T47D (cell line): ENCODE measurements at regions not wholly inside any gene's neighbourhood (a gene's known extent, or its start where the extent isn't known, plus 50 kb on each side); places are given as distances from the start of the nearest gene placed in this dataset.

Experiments used
- DNase-seq, 2 experiments: peaks; one replicate each; pipeline versions ENCODE4 v3.0.0 to v3.0.0-alpha.2; 2011 to 2012; ENCODE audit warnings: low read depth in 1 of 2, low spot score in 1 of 2
- JUND ChIP-seq: IDR thresholded peaks from 2 replicates; pipeline ENCODE4 v1.6.1; 2012; ENCODE audit warnings: low read depth
- in situ Hi-C: cut with HindIII; loops from 2 replicates; pipeline ENCODE4 v1.10.0; 2016; ENCODE audit warnings: low sequenced_read_pairs, low pct_unique_long_range_greater_than_20kb

- DNase-seq, result no peak
- TF ChIP-seq JUND, result no peak
- in situ Hi-C loops, result no loop called here
Observed at GRCh38 chr9:79120533-79120932, 451.2 kb upstream of the TLE4 start.

GRCh38 chr9:79120941-79121340 is 450.8 kb upstream of the TLE4 start:
- no peak for DNase-seq
- in situ Hi-C loops, result no loop called here
- no peak for TF ChIP-seq JUND

DNA sequence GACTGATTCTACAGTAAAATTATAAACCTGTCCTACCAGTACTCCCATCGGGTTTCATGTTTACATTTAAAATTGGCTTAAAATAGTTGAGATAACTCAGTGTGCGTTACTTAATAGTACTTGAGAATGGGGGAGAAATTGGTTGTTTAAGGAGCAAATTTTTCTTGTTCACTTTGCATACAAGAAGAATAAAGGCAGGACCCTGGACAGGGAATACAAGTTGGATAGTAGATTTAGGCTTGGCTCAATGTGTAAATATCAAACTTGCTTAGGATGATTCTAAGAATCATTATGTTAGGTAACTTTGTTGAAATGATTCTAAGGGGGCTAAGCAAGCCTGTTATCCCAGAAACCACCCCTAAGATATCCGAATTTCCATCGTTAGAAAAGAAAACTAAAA is 448.4 kb upstream of the TLE4 start:
- no peak for TF ChIP-seq JUND
- DNase-seq, result peak in 1 of 2 experiments; percentile 5
- in situ Hi-C loops, result no loop called here

- no peak for DNase-seq
- in situ Hi-C loops, result no loop called here
- TF ChIP-seq JUND, result no peak
Observed at GRCh38 chr9:79127661-79128060, 444.1 kb upstream of the TLE4 start.

- TF ChIP-seq JUND, result no peak
- in situ Hi-C loops, result no loop called here
- peak in 1 of 2 experiments; percentile 40 for DNase-seq
Observed at GRCh38 chr9:79129865-79130480, 441.8 kb upstream of the TLE4 start.

GRCh38 chr9:79131246-79131774 is 440.5 kb upstream of the TLE4 start:
- no peak for DNase-seq
- in situ Hi-C loops, result no loop called here
- no peak for TF ChIP-seq JUND

DNA sequence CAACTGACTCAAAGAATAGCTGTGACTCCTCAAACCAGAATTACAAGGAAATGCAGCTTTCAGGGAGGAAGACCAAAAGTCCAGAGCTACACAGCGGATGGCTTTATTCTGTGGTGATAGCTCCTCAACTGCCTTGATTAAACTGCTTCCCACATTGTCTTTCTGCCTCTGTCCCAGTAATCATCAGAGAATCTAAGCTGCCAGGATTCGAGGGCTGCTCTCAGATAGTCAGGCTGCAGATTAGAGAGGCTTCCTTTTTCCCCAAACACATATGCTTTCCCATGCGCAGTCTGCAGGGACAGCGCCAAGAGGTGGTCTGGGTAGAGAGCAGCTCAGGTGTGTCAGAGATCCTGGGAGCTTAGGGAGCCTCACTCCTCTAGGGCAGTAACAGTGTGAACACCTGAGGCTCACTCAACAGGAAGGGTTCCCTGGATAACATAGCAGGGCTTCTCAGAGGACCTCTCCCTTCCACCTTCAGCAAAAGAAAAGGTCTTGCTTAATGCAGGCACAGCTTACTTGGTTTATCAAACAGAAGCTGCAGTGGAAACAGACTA is 439.9 kb upstream of the TLE4 start:
- in situ Hi-C loops, result no loop called here
- no peak for DNase-seq
- TF ChIP-seq JUND, result no peak

- in situ Hi-C loops, result no loop called here
- TF ChIP-seq JUND, result no peak
- no peak for DNase-seq
Observed at GRCh38 chr9:79134654-79135053, 437.1 kb upstream of the TLE4 start.

DNA sequence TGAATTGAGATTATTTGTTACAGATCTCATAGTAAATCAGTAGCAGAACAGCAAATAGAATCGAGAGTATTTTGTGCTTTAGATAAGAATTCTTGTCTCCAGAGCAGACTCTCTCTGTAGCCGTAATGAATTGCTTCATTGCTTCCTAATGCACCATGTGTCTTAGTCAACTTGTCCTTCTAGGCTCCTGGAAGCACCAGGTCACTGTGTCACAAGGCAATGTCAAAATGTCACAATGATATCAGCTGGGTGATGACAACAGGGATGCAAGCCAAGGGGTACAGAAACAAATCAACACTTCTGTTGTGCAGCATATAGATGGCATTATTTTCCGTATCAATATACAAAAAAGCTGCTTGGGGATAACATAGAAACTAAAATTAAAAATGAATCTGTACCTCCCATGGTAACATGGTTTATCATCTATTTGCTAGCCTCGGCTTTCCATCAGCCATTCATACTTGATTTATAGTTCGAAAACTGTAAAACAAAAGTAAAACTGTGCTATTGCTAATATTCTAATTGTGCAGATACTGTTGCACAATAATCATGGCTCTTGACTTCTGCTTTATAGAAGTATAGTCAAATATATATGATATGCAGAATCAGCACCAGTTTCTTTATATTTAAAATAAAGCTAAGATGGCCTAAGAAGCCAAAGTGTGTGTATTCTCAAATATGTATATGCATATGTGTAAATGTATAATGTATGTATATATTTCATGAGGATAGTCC is 435.9 kb upstream of the TLE4 start:
- no peak for DNase-seq
- TF ChIP-seq JUND, result no peak
- in situ Hi-C loops, result no loop called here

DNA sequence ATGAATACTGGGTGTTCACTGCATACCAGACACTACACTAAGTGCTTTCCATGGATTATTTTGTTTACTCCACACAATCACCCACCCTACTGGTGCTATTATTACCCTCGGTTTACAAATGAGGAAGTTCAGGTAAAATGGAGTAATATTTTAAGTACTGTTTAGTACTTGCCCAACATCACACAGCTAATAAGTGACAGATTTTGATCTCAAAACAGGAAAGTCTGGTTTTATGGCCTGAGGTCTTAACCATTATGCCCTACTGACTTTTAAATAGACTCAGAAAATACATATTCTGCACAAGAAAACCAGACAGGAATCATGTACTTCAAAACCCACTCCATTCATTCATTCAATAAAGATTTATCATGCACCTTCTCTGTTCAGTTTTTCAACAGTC is 431.0 kb upstream of the TLE4 start:
- in situ Hi-C loops, result no loop called here
- DNase-seq, result peak in 1 of 2 experiments; percentile 29
- TF ChIP-seq JUND, result no peak

GRCh38 chr9:79143211-79143610 is 428.6 kb upstream of the TLE4 start:
- in situ Hi-C loops, result no loop called here
- DNase-seq, result no peak
- no peak for TF ChIP-seq JUND

DNA sequence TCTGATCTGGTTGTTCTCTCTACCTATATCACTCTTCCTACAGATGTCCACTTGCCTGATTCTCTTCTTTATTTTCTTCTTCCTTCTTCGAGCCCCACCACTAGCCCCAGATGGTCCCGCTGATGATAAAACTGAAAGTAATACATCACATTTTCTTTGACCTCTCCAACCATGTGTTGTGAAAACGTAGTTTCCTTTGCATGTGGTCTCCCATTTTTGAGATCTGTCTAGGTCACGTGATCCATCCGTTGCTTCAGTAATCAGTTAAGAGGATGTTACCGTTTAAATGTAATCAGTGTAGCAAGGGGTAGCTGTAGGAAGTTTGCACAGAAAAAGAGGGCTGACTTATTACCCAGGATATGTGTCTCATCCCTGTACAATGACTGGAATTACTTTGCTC is 426.3 kb upstream of the TLE4 start:
- in situ Hi-C loops, result no loop called here
- no peak for DNase-seq
- TF ChIP-seq JUND, result no peak

DNA sequence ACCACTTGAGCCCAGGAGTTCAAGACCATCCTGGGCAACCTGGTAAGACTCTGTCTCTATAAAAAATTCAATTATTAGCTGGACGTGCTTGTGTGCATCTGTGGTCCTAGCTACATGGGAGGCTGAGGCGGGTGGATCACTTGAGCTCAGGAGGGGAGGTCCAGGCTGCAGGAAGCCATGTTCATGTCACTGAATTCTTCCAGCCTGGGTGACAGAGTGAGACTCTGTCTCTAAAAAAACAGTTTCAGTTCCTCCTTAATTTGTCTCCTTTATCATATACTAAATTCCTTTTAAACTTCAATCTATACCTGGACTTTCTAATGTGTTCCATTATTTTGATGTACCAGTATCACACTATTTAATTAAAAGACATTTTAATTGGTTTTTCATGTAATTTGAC is 422.2 kb upstream of the TLE4 start:
- DNase-seq, result no peak
- no peak for TF ChIP-seq JUND
- in situ Hi-C loops, result no loop called here
